Lung (tissue), 11 donors: ENCODE measurements at regions not wholly inside any gene's neighbourhood (a gene's known extent, or its start where the extent isn't known, plus 50 kb on each side); places are given as distances from the start of the nearest gene placed in this dataset.

ENCODE experiments used
- ATAC-seq: fragments of 200-7000 bp; cut with Tn5 transposase; one replicate; pipeline ENCODE4 v1.9.1; 2020; ENCODE audit warnings: moderate number of reproducible peaks; ENCODE audit not compliant: insufficient read depth, low FRiP score
- DNase-seq, 3 donors: peaks; one replicate each; pipeline ENCODE4 v3.0.0-alpha.2; 2013 to 2017
- H3K27ac ChIP-seq, 2 donors: one replicate each; pipeline ENCODE4 v1.5.1; 2013; ENCODE audit warnings: mild to moderate bottlenecking in 2 of 2, moderate library complexity in 2 of 2, control low read depth in 1 of 2, inconsistent platforms in 1 of 2, low read depth in 1 of 2, low read length in 1 of 2
- H3K27me3 ChIP-seq, 3 donors: one replicate each; pipeline ENCODE4 v1.5.1; 2013; ENCODE audit warnings: low read length in 2 of 3; ENCODE audit not compliant: control insufficient read depth in 3 of 3, insufficient read depth in 3 of 3
- H3K36me3 ChIP-seq, 4 donors: one replicate each; pipeline ENCODE4 v1.5.1; 2013; ENCODE audit warnings: low read length in 4 of 4, mild to moderate bottlenecking in 1 of 4, moderate library complexity in 1 of 4; ENCODE audit not compliant: control insufficient read depth in 4 of 4, insufficient read depth in 4 of 4
- H3K4me1 ChIP-seq, 5 donors: one replicate each; pipeline ENCODE4 v1.5.1; 2013; ENCODE audit warnings: low read length in 5 of 5, mild to moderate bottlenecking in 2 of 5, moderate library complexity in 1 of 5; ENCODE audit not compliant: control insufficient read depth in 5 of 5, insufficient read depth in 5 of 5
- H3K4me3 ChIP-seq: one replicate; pipeline ENCODE4 v1.5.1; 2013; ENCODE audit warnings: mild to moderate bottlenecking, control low read depth, moderate library complexity
- H3K9ac ChIP-seq, 2 donors: one replicate each; pipeline ENCODE4 v1.5.1; 2013; ENCODE audit warnings: low read length in 2 of 2, control low read depth in 1 of 2; ENCODE audit not compliant: insufficient read depth in 1 of 2
- H3K9me3 ChIP-seq, 4 donors: one replicate each; pipeline ENCODE4 v1.5.1; 2013; ENCODE audit warnings: low read length in 3 of 4, mild to moderate bottlenecking in 1 of 4, moderate library complexity in 1 of 4; ENCODE audit not compliant: control insufficient read depth in 4 of 4, insufficient read depth in 3 of 4
- WGBS, 2 donors: extraction: QIAGEN DNeasy Blood & Tissue Kit; methylation state at CpG; one replicate each; pipeline ENCODE4 v1.1.7; 2013; 5-methylcytosine and 5-hydroxymethylcytosine counted together
- TF ChIP-seq, protein P1 (sequence below): IDR thresholded peaks from 2 replicates; pipeline ENCODE4 v1.5.1; 2012; ENCODE audit warnings: mild to moderate bottlenecking; ENCODE audit errors: control extremely low read depth, extremely low read depth
- donor health status: control.
- donor health status: control.
- donor health status: Bipolar disorder and iron deficiency.
- donor health status: healthy.
- donor health status: DM: yes; HTN: yes; CAD: no.

DNA sequence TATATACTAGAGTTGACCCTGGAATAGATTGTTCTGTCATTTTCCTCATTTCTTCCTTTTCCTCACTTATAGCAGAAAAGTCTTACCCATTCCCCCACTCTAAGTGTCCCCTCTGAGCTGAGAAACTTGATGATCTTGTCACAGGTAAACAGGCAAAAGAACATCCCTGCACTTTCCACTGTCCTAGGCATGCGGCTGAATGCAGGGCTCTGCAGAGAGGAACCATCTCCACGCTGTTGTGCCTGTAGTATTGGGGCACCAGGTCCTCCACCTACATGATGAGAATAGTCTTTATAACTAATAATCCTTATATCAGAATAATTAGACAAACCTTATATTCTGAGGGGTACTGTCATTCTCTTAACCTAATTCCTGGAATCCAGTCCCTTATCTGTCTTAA is 211.3 kb downstream of the RBM26 start:
- no peaks in the 10 kb centered on the region for H3K4me1 ChIP-seq
- no peak for ATAC-seq
- 89 to 93% methylated on average over 2 of the region's 2 CpGs for WGBS, 2 donors
- no peak for DNase-seq
- TF ChIP-seq, protein P1, sequence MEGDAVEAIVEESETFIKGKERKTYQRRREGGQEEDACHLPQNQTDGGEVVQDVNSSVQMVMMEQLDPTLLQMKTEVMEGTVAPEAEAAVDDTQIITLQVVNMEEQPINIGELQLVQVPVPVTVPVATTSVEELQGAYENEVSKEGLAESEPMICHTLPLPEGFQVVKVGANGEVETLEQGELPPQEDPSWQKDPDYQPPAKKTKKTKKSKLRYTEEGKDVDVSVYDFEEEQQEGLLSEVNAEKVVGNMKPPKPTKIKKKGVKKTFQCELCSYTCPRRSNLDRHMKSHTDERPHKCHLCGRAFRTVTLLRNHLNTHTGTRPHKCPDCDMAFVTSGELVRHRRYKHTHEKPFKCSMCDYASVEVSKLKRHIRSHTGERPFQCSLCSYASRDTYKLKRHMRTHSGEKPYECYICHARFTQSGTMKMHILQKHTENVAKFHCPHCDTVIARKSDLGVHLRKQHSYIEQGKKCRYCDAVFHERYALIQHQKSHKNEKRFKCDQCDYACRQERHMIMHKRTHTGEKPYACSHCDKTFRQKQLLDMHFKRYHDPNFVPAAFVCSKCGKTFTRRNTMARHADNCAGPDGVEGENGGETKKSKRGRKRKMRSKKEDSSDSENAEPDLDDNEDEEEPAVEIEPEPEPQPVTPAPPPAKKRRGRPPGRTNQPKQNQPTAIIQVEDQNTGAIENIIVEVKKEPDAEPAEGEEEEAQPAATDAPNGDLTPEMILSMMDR = no peak
- H3K9me3 ChIP-seq = no peaks in the 10 kb centered on the region
- H3K27me3 ChIP-seq = no peaks in the 10 kb centered on the region
- H3K27ac ChIP-seq = no peak overlapping the region
- no peaks in the 10 kb centered on the region for H3K36me3 ChIP-seq
- no peak overlapping the region for H3K4me3 ChIP-seq
- no peak overlapping the region for H3K9ac ChIP-seq

DNA sequence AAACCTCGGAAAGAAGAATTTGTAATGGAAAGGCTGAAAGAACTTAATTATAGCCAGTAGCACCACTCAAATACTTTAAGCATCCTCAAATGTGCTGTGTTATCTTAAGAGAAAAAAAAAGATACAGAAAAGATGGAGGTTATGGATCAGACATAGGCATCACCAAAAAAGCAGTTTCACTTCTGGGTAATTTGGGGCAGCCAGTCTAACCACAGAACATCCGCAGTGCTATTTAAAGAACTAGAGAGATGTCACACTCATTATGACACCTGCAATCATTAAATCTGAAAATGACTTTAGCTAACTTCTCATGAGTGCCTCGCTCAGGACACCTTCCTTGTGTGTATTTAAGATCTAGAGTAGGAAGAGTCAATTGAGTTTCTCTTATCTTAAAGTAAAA is 211.8 kb downstream of the RBM26 start:
- DNase-seq (no peak), ATAC-seq (no peak)
- no peak overlapping the region for H3K4me3 ChIP-seq
- H3K27ac ChIP-seq = no peak overlapping the region
- no peak overlapping the region for H3K9ac ChIP-seq
- no peaks in the 10 kb centered on the region for H3K4me1 ChIP-seq
- no peaks in the 10 kb centered on the region for H3K36me3 ChIP-seq
- no peaks in the 10 kb centered on the region for H3K9me3 ChIP-seq
- no peaks in the 10 kb centered on the region for H3K27me3 ChIP-seq
- 61 to 78% methylated on average over 3 of the region's 3 CpGs for WGBS, 2 donors
- TF ChIP-seq, protein P1 = no peak

DNA sequence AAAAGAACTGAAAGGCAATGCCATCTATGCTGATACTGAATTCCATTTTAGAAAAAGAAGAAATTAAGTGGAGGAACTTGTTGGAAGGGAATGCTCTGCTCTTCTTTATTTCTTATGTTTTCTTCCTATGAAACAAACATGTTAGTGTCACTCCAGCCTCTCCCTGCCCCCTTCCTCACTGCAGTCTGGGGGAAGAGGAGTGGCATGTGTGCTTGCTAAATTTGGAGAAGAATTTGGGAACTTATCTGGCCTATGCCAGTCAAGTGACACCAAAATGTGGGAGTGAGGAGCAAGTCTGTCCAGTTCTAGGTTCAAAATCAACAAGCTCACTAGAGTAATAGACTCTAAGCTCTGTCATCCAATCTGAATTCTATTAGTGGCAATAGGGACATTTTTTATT is 214.6 kb downstream of the RBM26 start:
- Histone ChIP-seq H3K9me3 (no peaks in the 10 kb centered on the region), H3K9ac (no peak overlapping the region), H3K4me1 (no peaks in the 10 kb centered on the region), H3K27me3 (no peaks in the 10 kb centered on the region), H3K27ac (no peak overlapping the region), H3K4me3 (no peak overlapping the region), H3K36me3 (no peaks in the 10 kb centered on the region)
- no peak for ATAC-seq
- TF ChIP-seq, protein P1 = no peak
- DNase-seq = no peak

DNA sequence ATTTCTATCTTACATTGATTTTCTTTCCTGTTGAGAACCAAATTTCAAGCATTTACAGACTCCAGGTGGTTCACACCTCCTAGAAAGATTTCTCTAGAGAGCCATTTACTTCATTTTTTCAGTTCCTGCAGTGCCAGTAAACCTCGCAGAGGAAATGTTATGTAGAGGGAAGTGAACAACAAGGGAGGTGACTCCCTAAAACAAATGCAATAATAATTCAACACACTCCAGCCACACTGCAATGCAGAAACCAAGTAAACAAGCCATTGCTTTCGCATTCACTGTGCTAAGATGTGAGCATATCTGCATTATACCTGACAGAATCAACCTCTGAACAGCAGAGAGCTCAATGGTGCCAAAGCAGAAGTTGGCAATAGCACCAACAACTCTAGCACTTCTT is 215.1 kb downstream of the RBM26 start:
- Histone ChIP-seq H3K27ac (no peak overlapping the region), H3K9me3 (no peaks in the 10 kb centered on the region), H3K27me3 (no peaks in the 10 kb centered on the region), H3K4me1 (no peaks in the 10 kb centered on the region), H3K4me3 (no peak overlapping the region), H3K36me3 (no peaks in the 10 kb centered on the region), H3K9ac (no peak overlapping the region)
- no peak for ATAC-seq
- TF ChIP-seq, protein P1 = no peak
- no peak for DNase-seq
- WGBS, 2 donors = 52 to 65% methylated on average over 2 of the region's 2 CpGs
